Thoracic aorta (tissue), 2 donors: ENCODE measurements at regions not wholly inside any gene's neighbourhood (a gene's known extent, or its start where the extent isn't known, plus 50 kb on each side); places are given as distances from the start of the nearest gene placed in this dataset.
"Not testable (repeated sequence)": the region's sequence is repeated elsewhere in the genome, so short reads cannot be mapped to it uniquely, and the experiment has no call there.

Experiments
- ATAC-seq: fragments of 150-250 bp; one replicate; pipeline ENCODE4 v1.8.0; 2017; ENCODE audit warnings: low read depth; ENCODE audit not compliant: insufficient number of reproducible peaks, low FRiP score
- DNase-seq: peaks from one replicate; pipeline ENCODE4 v3.0.0-alpha.2; 2020; ENCODE audit warnings: low spot score
- H3K27ac ChIP-seq, 2 donors: fragments of 200-600 bp; sonication (generic); 1 replicate in 1 of 2; 2 replicates in 1 of 2; pipeline ENCODE4 v1.5.1; 2016; ENCODE audit warnings: mild to moderate bottlenecking in 2 of 2, moderate library complexity in 2 of 2
- H3K27me3 ChIP-seq: fragments of 200-600 bp; sonication (generic); replicated peaks from 2 replicates; pipeline ENCODE4 v1.6.0; 2016; ENCODE audit warnings: mild to moderate bottlenecking; ENCODE audit not compliant: insufficient read depth
- H3K36me3 ChIP-seq: fragments of 200-600 bp; sonication (generic); one replicate; pipeline ENCODE4 v1.5.1; 2016
- H3K4me1 ChIP-seq, 2 donors: fragments of 200-600 bp; sonication (generic); 1 replicate in 1 of 2; 2 replicates in 1 of 2; pipeline versions ENCODE4 v1.5.1 to v1.6.0; 2016; ENCODE audit warnings: low read depth in 2 of 2, mild to moderate bottlenecking in 1 of 2; ENCODE audit not compliant: control insufficient read depth in 1 of 2
- H3K4me3 ChIP-seq: fragments of 200-600 bp; sonication (generic); 2 replicates; pipeline ENCODE4 v1.5.1; 2016; ENCODE audit warnings: mild to moderate bottlenecking
- H3K9me3 ChIP-seq: fragments of 200-600 bp; sonication (generic); 2 replicates; pipeline ENCODE4 v1.5.1; 2016
- CTCF ChIP-seq: fragments of 200-600 bp; sonication (generic); IDR thresholded peaks from one replicate; pipeline ENCODE4 v1.5.1; 2019; ENCODE audit warnings: antibody characterized with exemption

- Histone ChIP-seq H3K4me1 (peaks cover 6 to 9% of the 10 kb centered on the region in 2 donors), H3K27me3 (no peaks in the 10 kb centered on the region), H3K36me3 (no peaks in the 10 kb centered on the region), H3K4me3 (no peak overlapping the region), H3K9me3 (peaks cover 5% of the 10 kb centered on the region), H3K27ac (no peak overlapping the region)
- DNase-seq = no peak
- TF ChIP-seq CTCF = no peak
- ATAC-seq = no peak
These were observed 360.3 kb upstream of the KIF2B start for GRCh38 chr17:53462393-53462811.

GRCh38 chr17:53455943-53456342, 366.8 kb upstream of the KIF2B start:
- H3K4me1 ChIP-seq, H3K36me3 ChIP-seq, H3K27ac ChIP-seq, H3K4me3 ChIP-seq, H3K27me3 ChIP-seq, DNase-seq, H3K9me3 ChIP-seq, ATAC-seq: not testable (repeated sequence)

- peaks cover under 1% of the 10 kb centered on the region for H3K9me3 ChIP-seq
- ATAC-seq = no peak
- H3K36me3 ChIP-seq = no peaks in the 10 kb centered on the region
- DNase-seq = no peak
- H3K27me3 ChIP-seq = no peaks in the 10 kb centered on the region
- H3K4me3 ChIP-seq = no peak overlapping the region
- H3K4me1 ChIP-seq = no peaks in the 10 kb centered on the region
- TF ChIP-seq CTCF = no peak
- no peak overlapping the region for H3K27ac ChIP-seq
These were observed 368.4 kb upstream of the KIF2B start for GRCh38 chr17:53454337-53454736.

GRCh38 chr17:53449324-53449723, 373.4 kb upstream of the KIF2B start:
- no peak overlapping the region for H3K27ac ChIP-seq
- no peak for DNase-seq
- H3K4me3 ChIP-seq = no peak overlapping the region
- H3K4me1 ChIP-seq = no peaks in the 10 kb centered on the region
- no peaks in the 10 kb centered on the region for H3K9me3 ChIP-seq
- H3K27me3 ChIP-seq = no peaks in the 10 kb centered on the region
- ATAC-seq = no peak
- no peaks in the 10 kb centered on the region for H3K36me3 ChIP-seq
- no peak for TF ChIP-seq CTCF

- ATAC-seq (no peak), DNase-seq (no peak)
- Histone ChIP-seq H3K4me3 (no peak overlapping the region), H3K36me3 (no peaks in the 10 kb centered on the region), H3K27me3 (no peaks in the 10 kb centered on the region), H3K4me1 (no peaks in the 10 kb centered on the region), H3K27ac (no peak overlapping the region), H3K9me3 (no peaks in the 10 kb centered on the region)
- TF ChIP-seq CTCF = no peak
These were observed 393.8 kb upstream of the KIF2B start for GRCh38 chr17:53428913-53429312.

- no peak for ATAC-seq
- Histone ChIP-seq H3K9me3 (no peaks in the 10 kb centered on the region), H3K4me3 (no peak overlapping the region), H3K4me1 (no peaks in the 10 kb centered on the region), H3K27ac (no peak overlapping the region), H3K27me3 (no peaks in the 10 kb centered on the region), H3K36me3 (no peaks in the 10 kb centered on the region)
- DNase-seq = no peak
- no peak for TF ChIP-seq CTCF
These were observed 396.2 kb upstream of the KIF2B start for GRCh38 chr17:53426505-53426904.
